ENCODE measurements at regions not wholly inside any gene's neighbourhood (a gene's known extent, or its start where the extent isn't known, plus 50 kb on each side); places are given as distances from the start of the nearest gene placed in this dataset.

GRCh38 chr10:21437770-21438382 is 87.6 kb downstream of the SKIDA1 start:
- TF ChIP-seq POLR2AphosphoS5 (IDR thresholded peaks at IDR 0.05; ENCODE audit: low read depth, low read length): no peak
- TF ChIP-seq TAF1 (IDR thresholded peaks at IDR 0.05; ENCODE audit: borderline replicate concordance, insufficient read depth, low read length): no peak
- TF ChIP-seq REST (IDR thresholded peaks at IDR 0.05; ENCODE audit: insufficient read depth in 1 of 2, low read depth in 2 of 2, low read length in 2 of 2): no peak
- no peak for TF ChIP-seq SIN3A (IDR thresholded peaks at IDR 0.05; ENCODE audit: borderline replicate concordance, insufficient read depth, low read length)
- no peak for TF ChIP-seq FOXP2 (optimal IDR thresholded peaks at IDR 0.05; ENCODE audit: borderline replicate concordance, extremely low read depth, extremely low read length, insufficient read depth)

Measured in PFSK-1 (cell line).